ENCODE measurements at regions not wholly inside any gene's neighbourhood (a gene's known extent, or its start where the extent isn't known, plus 50 kb on each side); places are given as distances from the start of the nearest gene placed in this dataset.

GRCh38 chr2:107615039-107615438 lies 211.7 kb upstream of the RGPD4 start:
- H3F3A ChIP-seq (ENCODE audit: insufficient read depth, low read length, poor library complexity, severe bottlenecking): no peaks in the 10 kb centered on the region
- no peaks in the 10 kb centered on the region for H3K9me2 ChIP-seq (ENCODE audit: insufficient read depth, low read length)
- no peaks in the 10 kb centered on the region for H3K79me2 ChIP-seq (replicated peaks; ENCODE audit: insufficient read depth, low read length)
- no peak overlapping the region for H3K4me2 ChIP-seq (ENCODE audit: low read length)
- no peak overlapping the region for H3K9ac ChIP-seq (ENCODE audit: low read length)
- no peaks in the 10 kb centered on the region for H3K36me3 ChIP-seq (ENCODE audit: insufficient read depth, low read length)
- H4K20me1 ChIP-seq (ENCODE audit: insufficient read depth): no peaks in the 10 kb centered on the region
- no peak overlapping the region for H3K4me3 ChIP-seq (ENCODE audit: low read length)
- H3K27ac ChIP-seq (ENCODE audit: low read length): no peak overlapping the region
- H2AFZ ChIP-seq (ENCODE audit: low read depth, low read length): no peak overlapping the region
- TF ChIP-seq RAD21 (conservative IDR thresholded peaks at IDR 0.05): no peak
- TF ChIP-seq EZH2 (IDR thresholded peaks at IDR 0.05; ENCODE audit: borderline replicate concordance, insufficient read depth, low read length, poor library complexity, severe bottlenecking): no peak
- no peak for TF ChIP-seq TAF1 (IDR thresholded peaks at IDR 0.05; ENCODE audit: low read depth)
- TF ChIP-seq, protein P1, sequence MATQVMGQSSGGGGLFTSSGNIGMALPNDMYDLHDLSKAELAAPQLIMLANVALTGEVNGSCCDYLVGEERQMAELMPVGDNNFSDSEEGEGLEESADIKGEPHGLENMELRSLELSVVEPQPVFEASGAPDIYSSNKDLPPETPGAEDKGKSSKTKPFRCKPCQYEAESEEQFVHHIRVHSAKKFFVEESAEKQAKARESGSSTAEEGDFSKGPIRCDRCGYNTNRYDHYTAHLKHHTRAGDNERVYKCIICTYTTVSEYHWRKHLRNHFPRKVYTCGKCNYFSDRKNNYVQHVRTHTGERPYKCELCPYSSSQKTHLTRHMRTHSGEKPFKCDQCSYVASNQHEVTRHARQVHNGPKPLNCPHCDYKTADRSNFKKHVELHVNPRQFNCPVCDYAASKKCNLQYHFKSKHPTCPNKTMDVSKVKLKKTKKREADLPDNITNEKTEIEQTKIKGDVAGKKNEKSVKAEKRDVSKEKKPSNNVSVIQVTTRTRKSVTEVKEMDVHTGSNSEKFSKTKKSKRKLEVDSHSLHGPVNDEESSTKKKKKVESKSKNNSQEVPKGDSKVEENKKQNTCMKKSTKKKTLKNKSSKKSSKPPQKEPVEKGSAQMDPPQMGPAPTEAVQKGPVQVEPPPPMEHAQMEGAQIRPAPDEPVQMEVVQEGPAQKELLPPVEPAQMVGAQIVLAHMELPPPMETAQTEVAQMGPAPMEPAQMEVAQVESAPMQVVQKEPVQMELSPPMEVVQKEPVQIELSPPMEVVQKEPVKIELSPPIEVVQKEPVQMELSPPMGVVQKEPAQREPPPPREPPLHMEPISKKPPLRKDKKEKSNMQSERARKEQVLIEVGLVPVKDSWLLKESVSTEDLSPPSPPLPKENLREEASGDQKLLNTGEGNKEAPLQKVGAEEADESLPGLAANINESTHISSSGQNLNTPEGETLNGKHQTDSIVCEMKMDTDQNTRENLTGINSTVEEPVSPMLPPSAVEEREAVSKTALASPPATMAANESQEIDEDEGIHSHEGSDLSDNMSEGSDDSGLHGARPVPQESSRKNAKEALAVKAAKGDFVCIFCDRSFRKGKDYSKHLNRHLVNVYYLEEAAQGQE (IDR thresholded peaks at IDR 0.05; ENCODE audit: borderline replicate concordance): no peak
- no peak for TF ChIP-seq EP300 (conservative IDR thresholded peaks at IDR 0.05; ENCODE audit: poor library complexity, severe bottlenecking)
- TF ChIP-seq POLR2AphosphoS5 (IDR thresholded peaks at IDR 0.05): no peak
- TF ChIP-seq SMC3 (conservative IDR thresholded peaks at IDR 0.05; ENCODE audit: poor library complexity): no peak
- TF ChIP-seq MXI1 (conservative IDR thresholded peaks at IDR 0.05; ENCODE audit: poor library complexity, severe bottlenecking): no peak
- TF ChIP-seq, protein P2, sequence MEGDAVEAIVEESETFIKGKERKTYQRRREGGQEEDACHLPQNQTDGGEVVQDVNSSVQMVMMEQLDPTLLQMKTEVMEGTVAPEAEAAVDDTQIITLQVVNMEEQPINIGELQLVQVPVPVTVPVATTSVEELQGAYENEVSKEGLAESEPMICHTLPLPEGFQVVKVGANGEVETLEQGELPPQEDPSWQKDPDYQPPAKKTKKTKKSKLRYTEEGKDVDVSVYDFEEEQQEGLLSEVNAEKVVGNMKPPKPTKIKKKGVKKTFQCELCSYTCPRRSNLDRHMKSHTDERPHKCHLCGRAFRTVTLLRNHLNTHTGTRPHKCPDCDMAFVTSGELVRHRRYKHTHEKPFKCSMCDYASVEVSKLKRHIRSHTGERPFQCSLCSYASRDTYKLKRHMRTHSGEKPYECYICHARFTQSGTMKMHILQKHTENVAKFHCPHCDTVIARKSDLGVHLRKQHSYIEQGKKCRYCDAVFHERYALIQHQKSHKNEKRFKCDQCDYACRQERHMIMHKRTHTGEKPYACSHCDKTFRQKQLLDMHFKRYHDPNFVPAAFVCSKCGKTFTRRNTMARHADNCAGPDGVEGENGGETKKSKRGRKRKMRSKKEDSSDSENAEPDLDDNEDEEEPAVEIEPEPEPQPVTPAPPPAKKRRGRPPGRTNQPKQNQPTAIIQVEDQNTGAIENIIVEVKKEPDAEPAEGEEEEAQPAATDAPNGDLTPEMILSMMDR (IDR thresholded peaks at IDR 0.05; ENCODE audit: poor library complexity, severe bottlenecking): no peak
- H3K9me3 ChIP-seq (ENCODE audit: low read length): no peaks in the 10 kb centered on the region
- H3K27me3 ChIP-seq (ENCODE audit: insufficient read depth, low read depth, low read length): no peaks in the 10 kb centered on the region

DNA sequence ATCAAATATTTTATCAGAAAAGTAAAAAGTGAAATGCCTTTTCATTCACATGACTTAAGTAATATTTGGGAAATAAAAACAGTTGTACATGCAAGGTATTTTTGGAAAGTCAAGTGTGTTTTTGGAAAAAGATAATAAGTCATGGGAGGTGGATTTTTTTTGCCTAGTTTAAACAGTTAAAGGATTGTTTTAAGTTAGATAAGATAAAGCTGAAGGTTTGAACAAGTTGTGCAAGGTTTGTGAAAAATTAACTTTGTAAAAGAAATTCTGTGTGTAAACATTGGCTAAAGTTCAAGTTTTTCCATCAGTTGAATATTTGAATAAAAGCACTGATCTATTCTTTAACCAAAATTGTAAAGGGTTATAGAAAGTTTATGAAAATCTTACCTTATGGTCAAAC lies 207.9 kb upstream of the RGPD4 start:
- no peaks in the 10 kb centered on the region for H3K79me2 ChIP-seq (replicated peaks; ENCODE audit: insufficient read depth, low read length)
- no peaks in the 10 kb centered on the region for H3K27me3 ChIP-seq (ENCODE audit: insufficient read depth, low read depth, low read length)
- no peaks in the 10 kb centered on the region for H3K9me3 ChIP-seq (ENCODE audit: low read length)
- no peak overlapping the region for H3K9ac ChIP-seq (ENCODE audit: low read length)
- no peak overlapping the region for H3K4me2 ChIP-seq (ENCODE audit: low read length)
- H3K27ac ChIP-seq (ENCODE audit: low read length): no peak overlapping the region
- no peaks in the 10 kb centered on the region for H3K36me3 ChIP-seq (ENCODE audit: insufficient read depth, low read length)
- H3K9me2 ChIP-seq (ENCODE audit: insufficient read depth, low read length): no peaks in the 10 kb centered on the region
- H4K20me1 ChIP-seq (ENCODE audit: insufficient read depth): no peaks in the 10 kb centered on the region
- H2AFZ ChIP-seq (ENCODE audit: low read depth, low read length): no peak overlapping the region
- H3K4me3 ChIP-seq (ENCODE audit: low read length): no peak overlapping the region
- H3F3A ChIP-seq (ENCODE audit: insufficient read depth, low read length, poor library complexity, severe bottlenecking): no peaks in the 10 kb centered on the region
- TF ChIP-seq TAF1 (IDR thresholded peaks at IDR 0.05; ENCODE audit: low read depth) (no peak), EP300 (conservative IDR thresholded peaks at IDR 0.05; ENCODE audit: poor library complexity, severe bottlenecking) (no peak), RAD21 (conservative IDR thresholded peaks at IDR 0.05) (no peak), SMC3 (conservative IDR thresholded peaks at IDR 0.05; ENCODE audit: poor library complexity) (no peak), MXI1 (conservative IDR thresholded peaks at IDR 0.05; ENCODE audit: poor library complexity, severe bottlenecking) (no peak), POLR2AphosphoS5 (IDR thresholded peaks at IDR 0.05) (no peak)
- TF ChIP-seq, protein P2 (IDR thresholded peaks at IDR 0.05; ENCODE audit: poor library complexity, severe bottlenecking): no peak
- TF ChIP-seq, protein P1 (IDR thresholded peaks at IDR 0.05; ENCODE audit: borderline replicate concordance): no peak
